ENCODE measurements at regions not wholly inside any gene's neighbourhood (a gene's known extent, or its start where the extent isn't known, plus 50 kb on each side); places are given as distances from the start of the nearest gene placed in this dataset.
"Not testable (repeated sequence)": the region's sequence is repeated elsewhere in the genome, so short reads cannot be mapped to it uniquely, and the experiment has no call there.

DNA sequence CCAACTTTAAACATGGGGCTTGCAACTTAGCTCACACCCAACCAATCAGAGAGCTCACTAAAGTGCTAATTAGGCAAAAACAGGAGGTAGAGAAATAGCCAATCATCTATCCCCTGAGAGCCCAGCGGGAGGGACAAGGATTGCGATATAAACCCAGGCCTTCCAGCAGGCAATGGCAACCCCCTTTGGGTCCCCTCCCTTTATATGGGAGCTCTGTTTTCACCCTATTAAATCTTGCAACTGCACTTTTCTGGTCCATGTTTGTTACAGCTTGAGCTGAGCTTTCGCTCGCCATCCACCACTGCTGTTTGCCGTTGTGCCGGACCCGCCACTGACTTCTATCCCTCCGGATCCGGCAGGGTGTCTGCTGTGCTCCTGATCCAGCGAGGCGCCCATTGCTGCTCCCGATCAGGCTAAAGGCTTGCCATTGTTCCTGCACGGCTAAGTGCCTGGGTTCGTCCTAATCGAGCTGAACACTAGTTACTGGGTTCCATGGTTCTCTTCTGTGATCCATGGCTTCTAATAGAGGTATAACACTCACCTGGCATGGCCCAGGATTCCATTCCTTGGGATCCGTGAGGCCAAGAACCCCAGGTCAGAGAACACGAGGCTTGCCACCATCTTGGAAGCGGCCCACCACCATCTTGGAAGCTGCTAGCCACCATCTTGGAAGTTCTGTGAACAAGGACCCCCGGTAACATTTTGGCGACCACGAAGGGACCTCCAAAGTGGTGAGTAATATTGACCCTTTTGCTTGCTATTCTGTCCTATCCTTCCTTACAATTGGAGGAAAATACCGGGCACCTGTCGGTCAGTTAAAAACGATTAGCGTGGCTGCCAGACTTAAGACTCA lies 161.3 kb upstream of the GCFC2 start:
- intact Hi-C loops (cut with DNase I); DNase-seq (ENCODE audit: low spot score): not testable (repeated sequence)

DNA sequence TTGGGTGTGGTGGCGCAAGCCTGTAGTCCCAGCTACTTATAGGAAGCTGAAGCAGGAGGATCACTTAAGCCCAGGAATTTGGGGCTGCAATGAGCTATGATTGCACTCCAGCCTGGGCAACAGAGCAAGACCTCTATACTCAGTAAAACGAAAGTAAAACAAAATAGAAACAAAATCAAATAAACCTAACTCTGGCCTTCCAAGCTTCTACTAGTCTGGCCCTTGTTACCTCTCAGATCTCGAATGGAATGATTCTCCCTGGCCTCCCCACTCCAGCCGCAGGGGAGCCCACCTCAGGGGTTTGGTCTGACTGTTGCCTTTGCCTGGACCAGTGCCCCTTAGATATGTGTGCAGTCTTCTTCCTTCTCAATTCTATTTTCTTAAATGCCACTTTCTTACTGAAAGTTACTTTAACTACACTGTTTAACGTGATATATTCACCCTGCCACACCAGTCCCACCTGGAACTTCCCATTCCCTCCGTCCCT lies 160.0 kb upstream of the GCFC2 start:
- DNase-seq (ENCODE audit: low spot score) = no peak
- intact Hi-C loops (cut with DNase I) = no loop called here

DNA sequence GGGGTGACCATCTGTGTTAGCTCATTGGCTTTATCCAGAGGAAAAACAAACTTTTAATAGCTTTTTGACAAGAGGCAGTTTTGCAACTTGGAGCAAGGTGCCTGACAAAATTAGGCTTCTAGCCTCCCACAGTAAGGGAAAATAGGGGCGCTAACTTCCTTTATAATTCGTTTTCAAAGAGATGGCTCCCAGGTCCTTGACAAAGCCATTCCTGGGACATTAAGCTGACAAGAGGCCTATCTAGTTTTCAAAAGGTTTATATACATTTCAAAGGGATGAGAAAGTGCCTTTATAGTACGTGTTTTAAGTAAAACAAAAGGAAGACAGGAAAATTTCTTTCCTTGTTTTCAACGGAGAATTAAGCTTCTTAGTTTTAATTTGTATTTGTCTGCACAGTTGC lies 159.4 kb upstream of the GCFC2 start:
- no peak for DNase-seq (ENCODE audit: low spot score)

DNA sequence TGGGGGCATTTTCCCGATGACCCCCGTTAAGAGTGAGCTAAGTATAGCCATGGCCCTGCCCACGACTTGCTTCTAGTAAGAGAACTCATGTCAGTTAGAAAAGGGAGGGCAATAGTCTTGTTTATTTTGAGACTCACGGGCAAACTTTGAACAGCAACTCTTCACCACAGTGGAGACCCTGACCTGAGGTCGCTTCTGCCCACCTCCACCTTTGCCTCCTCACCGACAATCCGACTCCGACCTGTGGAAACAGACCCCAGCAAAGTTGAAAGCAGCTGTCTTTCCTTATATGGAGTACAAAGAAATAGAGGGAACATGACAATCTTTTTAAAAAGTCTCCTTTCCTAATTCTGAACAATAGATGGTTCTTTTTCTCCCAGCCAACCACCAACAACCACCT lies 155.0 kb upstream of the GCFC2 start:
- intact Hi-C loops (cut with DNase I) = no loop called here
- no peak for DNase-seq (ENCODE audit: low spot score)

More for the DNA sequence above, 159.4 kb upstream of the GCFC2 start:
- intact Hi-C loops (cut with DNase I) = no loop called here

DNA sequence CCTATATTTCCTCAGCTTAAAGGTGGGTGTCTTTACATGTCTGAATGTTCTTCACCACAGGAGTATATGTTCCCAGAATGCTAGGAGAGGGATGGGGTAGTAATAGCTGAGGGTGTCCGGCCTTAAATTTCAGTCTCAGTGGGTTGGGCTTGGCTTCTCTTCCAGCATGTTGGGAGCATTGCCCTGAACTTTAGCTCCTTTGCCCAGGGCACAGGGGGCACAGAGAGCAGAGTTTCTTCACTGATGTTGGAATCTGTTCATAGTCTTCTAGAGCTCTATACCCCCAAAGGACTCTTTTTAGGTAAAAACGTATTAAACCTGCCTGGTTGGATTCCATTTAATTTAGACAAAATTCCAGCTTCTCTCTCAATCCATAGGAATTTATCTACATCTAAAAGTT lies 154.4 kb upstream of the GCFC2 start:
- intact Hi-C loops (cut with DNase I) = no loop called here

DNA sequence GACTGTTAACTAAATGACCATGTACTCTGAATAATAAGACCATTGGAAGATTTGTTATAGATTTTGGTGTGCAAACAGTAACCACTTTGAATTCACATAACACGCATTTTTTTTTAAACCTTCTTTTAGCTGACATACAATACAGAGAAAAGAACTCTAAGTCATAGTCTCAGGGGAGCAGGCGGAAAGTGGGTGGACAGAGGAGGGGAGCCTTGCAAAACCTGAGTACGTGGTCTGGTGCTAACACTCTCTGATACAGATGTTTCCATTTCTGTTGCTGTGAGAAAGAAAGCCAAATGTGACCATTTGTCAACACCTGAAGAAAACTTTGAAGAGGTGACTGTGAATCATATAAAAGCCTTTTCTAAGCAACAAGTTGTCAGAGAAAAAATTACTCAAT lies 151.8 kb upstream of the GCFC2 start:
- DNase-seq (ENCODE audit: low spot score) = no peak
- intact Hi-C loops (cut with DNase I) = no loop called here

More for the DNA sequence above, 154.4 kb upstream of the GCFC2 start:
- no peak for DNase-seq (ENCODE audit: low spot score)

DNA sequence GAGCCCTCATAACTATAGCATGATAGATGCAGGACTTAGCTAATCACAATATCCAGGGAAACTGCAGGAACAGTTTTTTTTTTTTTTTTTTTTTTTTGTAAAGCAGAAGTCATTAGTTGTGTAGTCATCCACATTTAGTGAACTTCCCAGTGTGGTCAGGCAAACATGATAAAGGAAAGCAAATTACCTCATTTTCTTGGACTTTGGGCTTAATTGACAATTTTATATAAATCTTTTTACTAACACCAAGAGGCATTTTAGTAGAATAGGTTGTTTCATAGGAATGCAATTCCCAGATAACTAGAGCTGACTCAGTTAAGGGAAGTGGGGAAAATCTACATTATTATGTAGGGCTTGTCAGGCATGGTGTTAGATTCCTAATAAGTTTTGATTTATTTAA lies 142.7 kb upstream of the GCFC2 start:
- intact Hi-C loops (cut with DNase I) = no loop called here
- no peak for DNase-seq (ENCODE audit: low spot score)

DNA sequence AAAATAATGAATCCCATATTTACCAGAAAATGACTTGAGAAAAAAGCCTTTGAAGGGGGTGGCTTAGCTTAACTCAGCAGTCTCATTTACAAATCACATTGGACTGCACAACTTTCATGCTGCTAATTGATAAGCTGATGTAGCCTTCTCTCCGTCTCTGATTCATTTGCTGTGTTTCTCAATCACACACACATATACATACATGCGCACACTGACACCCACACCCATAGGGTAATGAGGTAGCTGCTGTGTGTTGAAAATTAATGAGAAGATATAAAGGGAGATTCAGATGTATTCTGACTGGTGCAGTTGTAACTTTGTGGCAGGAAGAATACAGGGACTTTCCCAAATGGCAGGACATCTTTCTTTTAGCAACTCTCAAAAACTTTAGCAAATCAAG lies 141.9 kb upstream of the GCFC2 start:
- DNase-seq (ENCODE audit: low spot score) = no peak
- intact Hi-C loops (cut with DNase I) = no loop called here

DNA sequence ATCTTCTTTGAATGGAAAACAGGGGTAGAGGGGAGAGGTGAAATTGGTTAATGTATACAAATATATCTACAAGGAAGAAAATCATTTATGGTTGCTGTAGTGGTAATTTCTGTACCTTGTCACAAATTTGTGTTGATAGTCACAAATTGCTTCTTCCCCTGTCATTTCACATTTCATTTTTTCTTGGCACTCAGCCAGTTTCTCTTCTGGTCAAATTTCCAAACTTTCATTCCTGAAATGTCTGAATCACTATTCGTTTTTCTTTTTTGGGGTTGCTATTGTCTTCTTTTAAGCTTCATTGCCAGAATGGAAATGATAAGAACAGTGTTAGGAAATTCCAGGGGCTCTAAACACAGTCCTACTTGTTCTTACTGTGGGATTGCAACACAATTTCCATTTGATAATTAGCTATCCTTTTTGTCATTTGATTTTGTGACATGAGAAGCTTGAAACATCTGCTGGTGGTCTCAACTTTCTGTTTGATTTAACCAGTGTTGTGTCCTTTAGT lies 136.0 kb upstream of the GCFC2 start:
- DNase-seq (ENCODE audit: low spot score) = no peak
- intact Hi-C loops (cut with DNase I) = no loop called here

DNA sequence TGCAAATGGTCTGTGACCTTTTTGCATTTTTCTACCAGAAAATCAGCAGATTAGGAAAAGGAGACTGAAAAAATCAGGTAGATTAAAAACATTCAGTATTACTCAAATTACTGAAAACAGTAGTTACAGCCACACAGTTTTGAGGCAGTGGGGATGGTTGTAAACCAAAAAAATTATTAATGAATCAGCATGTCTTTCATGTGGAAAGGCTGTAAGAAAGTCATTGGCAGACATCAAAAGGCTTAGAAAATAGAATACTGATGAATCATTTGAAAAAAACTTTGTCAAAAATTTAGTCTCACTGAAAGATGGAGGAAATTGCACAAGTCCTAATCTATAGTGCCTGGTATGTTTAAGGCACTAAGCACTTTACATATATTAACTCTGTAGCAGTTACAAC lies 133.9 kb upstream of the GCFC2 start:
- intact Hi-C loops (cut with DNase I) = no loop called here
- DNase-seq (ENCODE audit: low spot score) = no peak

DNA sequence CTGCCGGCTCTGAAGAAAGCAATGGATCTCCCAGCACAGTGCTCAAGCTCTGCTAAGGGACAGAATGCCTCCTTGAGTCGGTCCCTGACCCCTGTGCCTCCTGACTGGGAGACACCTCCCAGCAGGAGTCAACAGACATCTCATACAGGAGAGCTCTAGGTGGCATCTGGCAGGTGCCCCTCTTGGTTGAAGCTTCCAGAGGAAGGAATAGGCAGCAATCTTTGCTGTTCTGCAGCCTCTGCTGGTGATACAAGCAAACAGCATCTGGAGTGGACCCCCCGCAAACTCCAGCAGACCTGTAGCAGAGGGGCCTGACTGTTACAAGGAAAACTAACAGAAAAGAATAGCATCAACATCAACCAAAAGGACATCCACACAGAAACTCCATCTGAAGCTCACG lies 123.9 kb upstream of the GCFC2 start:
- intact Hi-C loops (cut with DNase I); DNase-seq (ENCODE audit: low spot score): not testable (repeated sequence)

DNA sequence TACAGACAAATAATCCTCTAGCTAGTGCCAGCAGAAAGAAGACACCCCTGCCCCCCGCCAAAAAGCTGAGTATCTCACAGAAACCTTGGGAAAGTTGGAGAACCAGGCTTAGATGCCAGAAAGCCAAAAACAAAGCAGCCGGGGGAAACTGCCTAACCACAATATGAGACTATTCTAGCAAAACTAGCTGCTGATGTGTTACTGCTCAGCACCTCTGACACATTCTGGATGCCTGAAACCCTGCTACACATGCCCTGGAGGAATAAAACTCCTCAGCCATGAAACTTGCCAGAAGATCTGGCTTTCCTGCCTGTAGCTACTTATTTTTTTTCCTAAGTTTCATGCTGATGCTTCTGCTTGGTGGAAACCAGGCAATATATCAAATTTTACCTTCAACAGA lies 122.7 kb upstream of the GCFC2 start:
- intact Hi-C loops (cut with DNase I) = no loop called here
- DNase-seq (ENCODE audit: low spot score) = no peak

DNA sequence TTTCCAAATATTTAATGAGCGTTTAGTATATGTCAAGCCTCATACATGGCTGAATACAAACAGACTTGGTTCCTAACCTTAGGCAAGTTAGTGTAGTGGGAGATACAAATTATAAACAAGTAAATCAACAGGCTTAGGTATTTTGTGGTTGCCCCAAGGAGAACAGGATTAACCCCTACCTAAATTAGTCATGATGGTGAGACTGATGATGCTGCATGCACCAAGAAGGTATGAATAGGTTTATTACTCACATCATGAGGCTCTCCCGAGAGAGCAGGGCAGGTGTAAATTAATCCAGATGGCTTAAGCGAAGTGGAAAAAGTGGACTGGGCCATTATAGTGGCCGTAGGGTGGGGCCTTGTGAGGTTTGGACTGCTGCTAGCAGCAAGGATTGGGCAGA lies 118.1 kb upstream of the GCFC2 start:
- intact Hi-C loops (cut with DNase I) = no loop called here
- DNase-seq (ENCODE audit: low spot score) = no peak

DNA sequence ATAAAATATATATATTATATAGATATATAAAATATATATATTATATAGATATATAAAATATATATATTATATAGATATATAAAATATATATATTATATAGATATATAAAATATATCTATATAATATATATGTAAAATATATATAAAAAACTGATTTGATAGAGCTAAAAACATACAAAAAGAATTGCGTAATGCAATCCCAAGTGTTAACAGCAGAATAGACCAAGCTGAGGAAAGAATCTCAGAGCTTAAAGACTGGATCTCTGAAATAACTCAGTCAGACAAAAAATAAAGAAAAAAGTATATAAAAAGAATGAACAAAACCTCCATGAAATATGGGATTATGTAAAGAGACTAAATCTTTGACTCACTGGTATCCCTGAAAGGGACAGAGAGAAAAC lies 112.8 kb upstream of the GCFC2 start:
- DNase-seq (ENCODE audit: low spot score); intact Hi-C loops (cut with DNase I): not testable (repeated sequence)

DNA sequence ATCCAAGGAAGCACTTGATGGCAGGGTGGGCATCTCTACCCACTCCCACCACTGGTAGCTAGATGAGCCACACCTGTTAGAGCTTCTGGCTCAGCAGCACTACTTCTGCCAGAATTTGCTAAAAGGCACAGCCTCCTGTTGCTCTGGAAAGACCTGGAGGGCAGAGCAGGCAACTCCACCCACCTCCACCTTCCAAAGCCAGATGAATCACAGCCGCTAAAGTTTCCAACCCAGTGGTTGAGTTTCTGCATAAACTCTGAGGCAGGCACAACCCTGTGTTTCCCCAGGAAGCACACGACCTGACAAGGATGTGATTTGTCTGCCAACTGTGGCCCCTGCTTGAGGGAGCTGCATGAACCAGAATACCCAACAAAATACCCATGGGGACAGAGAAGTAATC lies 111.6 kb upstream of the GCFC2 start:
- intact Hi-C loops (cut with DNase I) = no loop called here
- no peak for DNase-seq (ENCODE audit: low spot score)

DNA sequence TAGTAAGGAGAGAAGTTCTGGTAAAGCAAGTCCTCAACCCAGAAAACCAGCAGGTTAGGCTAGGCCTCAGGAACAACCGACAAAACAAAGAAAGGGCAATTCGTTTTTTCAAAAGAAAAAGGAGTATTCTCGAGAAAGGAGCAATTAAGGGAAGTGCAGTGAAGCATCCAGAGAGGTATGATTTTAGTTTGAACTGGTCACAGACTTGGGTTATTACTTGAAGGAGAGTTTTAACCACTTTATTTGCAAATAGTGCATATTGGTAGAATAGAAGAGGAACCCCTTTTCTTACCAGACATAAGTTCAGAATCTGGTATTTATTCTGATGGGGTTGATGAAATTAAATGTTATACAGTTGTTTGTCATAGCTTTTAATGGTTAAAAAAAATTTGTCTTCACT lies 110.0 kb upstream of the GCFC2 start:
- intact Hi-C loops (cut with DNase I) = no loop called here
- no peak for DNase-seq (ENCODE audit: low spot score)

DNA sequence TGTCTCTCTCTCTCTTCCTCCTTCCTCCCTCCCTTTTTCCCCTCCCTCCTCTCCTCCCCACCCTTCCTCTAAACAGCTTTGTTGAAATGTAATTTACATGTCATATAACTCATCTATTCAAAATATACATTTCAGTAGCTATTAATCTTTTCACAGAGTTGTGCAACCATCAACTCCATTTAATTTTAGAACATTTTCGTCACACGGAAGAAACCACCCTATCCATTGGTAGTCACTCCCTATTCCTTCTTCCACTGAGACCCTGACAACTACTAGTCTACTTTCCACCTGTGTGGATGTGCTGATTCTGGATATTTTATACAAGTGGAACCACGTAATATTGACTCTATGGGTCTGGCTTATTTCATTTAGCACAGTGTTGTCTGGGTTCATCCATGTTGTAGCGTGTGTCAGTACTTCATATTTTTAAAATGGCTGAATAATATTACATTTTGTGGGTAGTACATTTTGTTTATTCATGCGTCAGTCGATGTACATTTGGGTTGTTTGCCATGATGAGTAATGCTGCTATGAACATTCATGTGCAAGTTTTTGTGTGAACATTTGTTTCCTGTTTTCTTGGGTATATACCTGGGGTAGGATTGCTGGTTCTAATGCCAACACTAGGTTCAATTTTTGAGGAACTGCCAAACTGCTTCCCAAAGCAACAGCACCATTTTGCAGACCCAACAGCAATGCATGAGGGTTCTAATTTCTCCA lies 100.1 kb upstream of the GCFC2 start:
- intact Hi-C loops (cut with DNase I) = no loop called here

DNA sequence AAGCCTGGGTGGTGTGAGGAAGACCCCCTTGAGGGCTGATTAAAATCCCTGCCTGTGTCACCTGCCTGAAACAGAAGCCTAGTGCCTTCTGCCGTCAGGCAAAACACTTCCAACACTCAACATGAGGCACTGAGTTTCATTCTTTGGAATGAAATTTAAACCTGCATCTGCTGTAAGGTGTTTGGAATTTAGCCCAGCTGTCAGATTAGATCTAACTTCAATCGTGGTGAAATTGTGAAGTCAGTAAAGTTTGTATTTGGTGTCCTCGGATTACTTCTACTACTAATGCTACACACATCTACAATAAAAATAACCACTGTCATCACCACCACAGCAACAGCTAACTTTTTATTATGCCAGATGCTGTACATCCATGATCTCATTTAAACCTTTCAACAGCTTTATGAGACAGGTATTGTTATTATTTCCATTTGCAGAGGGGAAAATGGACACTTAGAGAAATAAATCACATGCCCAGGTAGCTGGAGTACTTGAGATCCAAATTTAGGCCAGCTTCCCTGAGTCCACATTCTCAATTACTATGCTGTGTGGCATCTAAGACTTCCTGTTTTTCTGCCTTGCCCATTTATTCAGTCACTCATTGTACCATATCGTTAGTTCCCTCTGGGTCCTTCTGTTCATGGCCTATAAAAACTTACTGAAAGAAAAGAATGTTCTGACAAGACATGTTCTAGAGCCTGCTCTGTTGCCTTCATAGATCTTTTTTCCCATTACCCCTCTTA lies 98.2 kb upstream of the GCFC2 start:
- DNase-seq (ENCODE audit: low spot score) = no peak
- intact Hi-C loops (cut with DNase I) = no loop called here

More for the DNA sequence above, 100.1 kb upstream of the GCFC2 start:
- DNase-seq (ENCODE audit: low spot score) = no peak

DNA sequence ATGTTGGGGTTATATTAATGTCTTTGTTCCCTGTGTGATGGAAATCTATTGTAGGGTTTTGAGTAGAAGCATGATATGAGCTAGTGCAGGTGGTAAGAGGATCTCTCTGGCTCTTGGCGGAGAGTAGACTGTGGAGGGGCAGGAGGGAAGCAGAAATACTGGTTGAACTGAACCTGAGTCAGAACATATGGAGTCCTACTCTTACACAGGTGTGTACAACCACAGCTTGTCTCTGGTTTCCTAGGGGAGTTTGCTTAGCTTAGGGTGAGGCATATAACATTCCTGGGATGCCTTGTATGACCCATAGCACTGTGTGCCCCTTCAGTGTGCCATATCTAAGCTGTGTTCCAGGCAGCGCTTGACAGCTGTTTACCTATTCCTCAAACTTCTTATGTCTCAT lies 97.3 kb upstream of the GCFC2 start:
- no peak for DNase-seq (ENCODE audit: low spot score)
- intact Hi-C loops (cut with DNase I) = no loop called here

Data from cardiac septum (tissue), 1 donor.